ENCODE measurements at regions not wholly inside any gene's neighbourhood (a gene's known extent, or its start where the extent isn't known, plus 50 kb on each side); places are given as distances from the start of the nearest gene placed in this dataset.
"Not testable (repeated sequence)": the region's sequence is repeated elsewhere in the genome, so short reads cannot be mapped to it uniquely, and the experiment has no call there.

- Histone ChIP-seq H4K20me1 (ENCODE audit: insufficient read depth) (no peaks in the 10 kb centered on the region), H3K9ac (no peak overlapping the region), H3K4me2 (no peak overlapping the region), H3K27me3 (ENCODE audit: insufficient read depth) (no peaks in the 10 kb centered on the region), H3K27ac (ENCODE audit: low read depth in 2 of 2, low read length in 1 of 2) (no peak overlapping the region), H3K4me1 (ENCODE audit: control insufficient read depth in 1 of 2, insufficient read depth in 2 of 2, low read depth in 1 of 2, low read length in 1 of 2) (no peaks in the 10 kb centered on the region; a peak in 1 of 4 replicates), H3K79me2 (ENCODE audit: insufficient read depth) (no peaks in the 10 kb centered on the region), H3F3A (replicated peaks; ENCODE audit: insufficient read depth) (no peaks in the 10 kb centered on the region), H3K9me3 (no peaks in the 10 kb centered on the region), H3K36me3 (replicated peaks in 1 of 2; ENCODE audit: control insufficient read depth in 1 of 2, insufficient read depth in 2 of 2, low read length in 1 of 2) (no peaks in the 10 kb centered on the region), H3K4me3 (ENCODE audit: low read depth in 2 of 2, low read length in 1 of 2) (no peak overlapping the region), H2AFZ (ENCODE audit: low read depth) (no peak overlapping the region), H3K9me2 (no peaks in the 10 kb centered on the region)
- CTCF ChIA-PET: no interaction called here
- TF ChIP-seq MEF2A (IDR thresholded peaks at IDR 0.05; ENCODE audit: borderline replicate concordance, low read depth) (no peak), EZH2phosphoT487 (IDR thresholded peaks at IDR 0.05; ENCODE audit: borderline replicate concordance, low read depth) (no peak), GATA2 (CRISPR knock-in tag; IDR thresholded peaks at IDR 0.05) (no peak), RAD21 (IDR thresholded peaks at IDR 0.05; ENCODE audit: low read length) (no peak), TAF1 (IDR thresholded peaks at IDR 0.05; ENCODE audit: borderline replicate concordance, low read depth, low read length) (no peak), REST (IDR thresholded peaks at IDR 0.05; ENCODE audit: low read depth, low read length) (no peak), SMC3 (IDR thresholded peaks at IDR 0.05; ENCODE audit: low read depth, low read length) (no peak), ELF1 (IDR thresholded peaks at IDR 0.05) (no peak)
- POLR2A ChIA-PET: no interaction called here
- 51% methylated on average over 8 of the region's 8 CpGs for WGBS (ENCODE audit: low lambda C conversion rate)
- DNase-seq: no peak
These were observed 127.8 kb upstream of the METTL14 start for GRCh38 chr4:118557298-118557851.

GRCh38 chr4:118558188-118558587, 127.0 kb upstream of the METTL14 start:
- H3K36me3 ChIP-seq (replicated peaks in 1 of 2; ENCODE audit: control insufficient read depth in 1 of 2, insufficient read depth in 2 of 2, low read length in 1 of 2); H3K9me3 ChIP-seq; H4K20me1 ChIP-seq (ENCODE audit: insufficient read depth); H3K4me1 ChIP-seq (ENCODE audit: control insufficient read depth in 1 of 2, insufficient read depth in 2 of 2, low read depth in 1 of 2, low read length in 1 of 2); H3K9me2 ChIP-seq; CTCF ChIA-PET; H3K27ac ChIP-seq (ENCODE audit: low read depth in 2 of 2, low read length in 1 of 2); POLR2A ChIA-PET; H3K9ac ChIP-seq; H3K4me2 ChIP-seq; H3K4me3 ChIP-seq (ENCODE audit: low read depth in 2 of 2, low read length in 1 of 2); DNase-seq; H3F3A ChIP-seq (replicated peaks; ENCODE audit: insufficient read depth); H2AFZ ChIP-seq (ENCODE audit: low read depth); H3K79me2 ChIP-seq (ENCODE audit: insufficient read depth); H3K27me3 ChIP-seq (ENCODE audit: insufficient read depth): not testable (repeated sequence)
- WGBS (ENCODE audit: low lambda C conversion rate): 58% methylated on average over 5 of the region's 7 CpGs

DNA sequence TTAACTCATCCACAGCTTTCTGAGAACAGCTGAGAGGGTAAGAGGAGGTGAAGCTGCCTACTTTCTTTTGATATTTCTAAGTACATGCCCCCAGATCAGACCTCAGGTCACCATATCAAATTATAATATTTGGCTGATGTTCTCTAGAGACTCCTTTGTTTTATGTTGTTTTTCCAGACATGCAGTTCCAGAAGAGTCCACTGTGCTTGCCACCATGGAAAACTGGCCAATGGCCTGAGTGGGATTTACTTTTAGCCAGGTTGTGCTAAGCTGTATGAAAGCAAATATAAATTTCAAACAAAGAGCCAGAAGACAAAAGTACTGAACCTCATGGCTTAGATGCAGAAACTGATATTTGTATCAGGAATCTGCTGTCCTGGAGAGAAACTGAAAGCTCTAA, 123.6 kb upstream of the METTL14 start:
- CTCF ChIA-PET; H3K9me3 ChIP-seq; H3K9ac ChIP-seq; H3F3A ChIP-seq (replicated peaks; ENCODE audit: insufficient read depth); H2AFZ ChIP-seq (ENCODE audit: low read depth); H4K20me1 ChIP-seq (ENCODE audit: insufficient read depth); H3K9me2 ChIP-seq; H3K27me3 ChIP-seq (ENCODE audit: insufficient read depth); H3K4me3 ChIP-seq (ENCODE audit: low read depth in 2 of 2, low read length in 1 of 2); H3K36me3 ChIP-seq (replicated peaks in 1 of 2; ENCODE audit: control insufficient read depth in 1 of 2, insufficient read depth in 2 of 2, low read length in 1 of 2); POLR2A ChIA-PET; DNase-seq; H3K4me2 ChIP-seq; H3K79me2 ChIP-seq (ENCODE audit: insufficient read depth); H3K4me1 ChIP-seq (ENCODE audit: control insufficient read depth in 1 of 2, insufficient read depth in 2 of 2, low read depth in 1 of 2, low read length in 1 of 2); H3K27ac ChIP-seq (ENCODE audit: low read depth in 2 of 2, low read length in 1 of 2): not testable (repeated sequence)

DNA sequence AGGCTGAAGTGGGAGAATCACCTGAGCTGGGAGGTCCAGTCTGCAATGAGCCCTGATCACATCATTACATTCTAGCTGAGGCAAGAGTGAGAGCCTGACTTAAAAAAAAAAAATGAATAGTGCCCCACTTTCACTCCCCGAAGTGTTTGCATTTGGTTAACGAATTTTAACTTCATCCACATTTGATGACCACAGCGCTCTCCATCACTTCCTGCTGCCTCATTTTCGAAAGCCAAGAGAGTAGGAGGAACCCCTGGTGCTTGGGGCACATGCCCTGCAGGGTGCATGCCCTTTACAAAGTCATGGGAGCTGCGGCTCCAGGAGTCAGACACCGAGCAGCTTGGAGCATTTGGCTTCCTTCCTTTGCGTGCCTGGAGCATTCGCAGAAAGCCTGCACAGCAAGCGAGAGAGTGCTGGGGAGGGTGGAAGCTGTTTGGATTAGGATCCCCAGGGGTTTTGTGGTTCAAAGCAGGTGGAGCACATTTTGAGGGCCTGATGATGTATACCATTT, 119.1 kb upstream of the METTL14 start:
- H3K9me3 ChIP-seq; CTCF ChIA-PET; H3K79me2 ChIP-seq (ENCODE audit: insufficient read depth); H2AFZ ChIP-seq (ENCODE audit: low read depth); H3K4me3 ChIP-seq (ENCODE audit: low read depth in 2 of 2, low read length in 1 of 2); H3K9me2 ChIP-seq; DNase-seq; H3K36me3 ChIP-seq (replicated peaks in 1 of 2; ENCODE audit: control insufficient read depth in 1 of 2, insufficient read depth in 2 of 2, low read length in 1 of 2); H3K27me3 ChIP-seq (ENCODE audit: insufficient read depth); H3K27ac ChIP-seq (ENCODE audit: low read depth in 2 of 2, low read length in 1 of 2); POLR2A ChIA-PET; H3F3A ChIP-seq (replicated peaks; ENCODE audit: insufficient read depth); H3K9ac ChIP-seq; H4K20me1 ChIP-seq (ENCODE audit: insufficient read depth); H3K4me1 ChIP-seq (ENCODE audit: control insufficient read depth in 1 of 2, insufficient read depth in 2 of 2, low read depth in 1 of 2, low read length in 1 of 2); H3K4me2 ChIP-seq: not testable (repeated sequence)
- WGBS (ENCODE audit: low lambda C conversion rate): 72% methylated on average over 9 of the region's 9 CpGs

DNA sequence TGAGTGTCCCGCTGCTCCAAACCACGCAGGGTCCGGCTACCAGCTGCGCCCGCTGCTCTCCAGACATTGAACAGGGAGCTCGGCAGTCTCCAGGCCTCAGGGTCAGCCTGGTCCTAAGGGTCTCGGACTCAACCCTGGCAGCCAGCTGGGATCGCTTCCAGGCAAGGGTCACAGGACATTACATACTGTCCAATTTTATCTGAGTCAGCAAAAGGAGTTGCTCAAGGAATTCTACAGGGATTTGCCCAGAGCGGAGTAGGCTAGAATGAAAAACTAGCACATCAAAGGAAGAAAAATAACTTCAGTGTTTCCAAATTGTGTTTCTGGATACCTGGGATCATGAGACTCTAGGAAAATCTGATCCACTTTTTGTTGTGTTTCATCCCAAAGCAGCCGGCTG, 112.2 kb upstream of the METTL14 start:
- DNase-seq; H3K4me2 ChIP-seq; H3K4me3 ChIP-seq (ENCODE audit: low read depth in 2 of 2, low read length in 1 of 2); POLR2A ChIA-PET; H3K9me3 ChIP-seq; H3F3A ChIP-seq (replicated peaks; ENCODE audit: insufficient read depth); H3K4me1 ChIP-seq (ENCODE audit: control insufficient read depth in 1 of 2, insufficient read depth in 2 of 2, low read depth in 1 of 2, low read length in 1 of 2); H3K27me3 ChIP-seq (ENCODE audit: insufficient read depth); H2AFZ ChIP-seq (ENCODE audit: low read depth); H3K36me3 ChIP-seq (replicated peaks in 1 of 2; ENCODE audit: control insufficient read depth in 1 of 2, insufficient read depth in 2 of 2, low read length in 1 of 2); H3K9ac ChIP-seq; H3K27ac ChIP-seq (ENCODE audit: low read depth in 2 of 2, low read length in 1 of 2); CTCF ChIA-PET; H3K79me2 ChIP-seq (ENCODE audit: insufficient read depth); H3K9me2 ChIP-seq; H4K20me1 ChIP-seq (ENCODE audit: insufficient read depth): not testable (repeated sequence)
- WGBS (ENCODE audit: low lambda C conversion rate): 60% methylated on average over 4 of the region's 10 CpGs

Measured in SK-N-SH (cell line).